ENCODE measurements at regions not wholly inside any gene's neighbourhood (a gene's known extent, or its start where the extent isn't known, plus 50 kb on each side); places are given as distances from the start of the nearest gene placed in this dataset.

DNA sequence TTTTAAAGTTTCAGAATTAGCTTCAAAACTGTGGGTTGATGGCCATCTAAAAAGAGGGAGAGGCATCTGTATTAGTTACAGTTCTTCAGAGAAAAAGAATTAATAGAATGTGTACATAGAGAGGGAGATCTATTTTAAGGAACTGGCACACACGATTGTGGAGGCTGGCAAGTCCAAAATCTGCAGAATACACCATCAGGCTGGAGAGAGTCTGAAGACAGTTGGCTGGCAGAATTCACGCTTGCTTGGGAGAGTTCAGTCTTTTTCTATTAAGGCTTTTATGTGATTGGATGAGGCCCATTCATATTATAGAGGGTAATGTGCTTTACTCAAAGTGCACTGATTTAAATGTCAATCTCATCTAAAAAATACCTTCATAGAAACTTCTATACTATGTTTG is 135.1 kb upstream of the SORCS1 start:
- TF ChIP-seq ESRRA (CRISPR knock-in tag; IDR thresholded peaks at IDR 0.05; ENCODE audit: borderline replicate concordance): no peak
- TF ChIP-seq, protein P1, sequence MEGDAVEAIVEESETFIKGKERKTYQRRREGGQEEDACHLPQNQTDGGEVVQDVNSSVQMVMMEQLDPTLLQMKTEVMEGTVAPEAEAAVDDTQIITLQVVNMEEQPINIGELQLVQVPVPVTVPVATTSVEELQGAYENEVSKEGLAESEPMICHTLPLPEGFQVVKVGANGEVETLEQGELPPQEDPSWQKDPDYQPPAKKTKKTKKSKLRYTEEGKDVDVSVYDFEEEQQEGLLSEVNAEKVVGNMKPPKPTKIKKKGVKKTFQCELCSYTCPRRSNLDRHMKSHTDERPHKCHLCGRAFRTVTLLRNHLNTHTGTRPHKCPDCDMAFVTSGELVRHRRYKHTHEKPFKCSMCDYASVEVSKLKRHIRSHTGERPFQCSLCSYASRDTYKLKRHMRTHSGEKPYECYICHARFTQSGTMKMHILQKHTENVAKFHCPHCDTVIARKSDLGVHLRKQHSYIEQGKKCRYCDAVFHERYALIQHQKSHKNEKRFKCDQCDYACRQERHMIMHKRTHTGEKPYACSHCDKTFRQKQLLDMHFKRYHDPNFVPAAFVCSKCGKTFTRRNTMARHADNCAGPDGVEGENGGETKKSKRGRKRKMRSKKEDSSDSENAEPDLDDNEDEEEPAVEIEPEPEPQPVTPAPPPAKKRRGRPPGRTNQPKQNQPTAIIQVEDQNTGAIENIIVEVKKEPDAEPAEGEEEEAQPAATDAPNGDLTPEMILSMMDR (IDR thresholded peaks at IDR 0.05): no peak
- no peak for TF ChIP-seq NR1H2 (CRISPR knock-in tag; IDR thresholded peaks at IDR 0.05)
- TF ChIP-seq ZNF219 (CRISPR knock-in tag; IDR thresholded peaks at IDR 0.05; ENCODE audit: borderline replicate concordance): no peak
- TF ChIP-seq SP1 (CRISPR knock-in tag; conservative IDR thresholded peaks at IDR 0.05): no peak
- no peak for TF ChIP-seq TEAD4 (CRISPR knock-in tag; IDR thresholded peaks at IDR 0.05)
- TF ChIP-seq MXD4 (CRISPR knock-in tag; IDR thresholded peaks at IDR 0.05; ENCODE audit: borderline replicate concordance): no peak
- TF ChIP-seq GABPB1 (CRISPR knock-in tag; IDR thresholded peaks at IDR 0.05): no peak

Measured in WTC11 (cell line).